ENCODE measurements at regions not wholly inside any gene's neighbourhood (a gene's known extent, or its start where the extent isn't known, plus 50 kb on each side); places are given as distances from the start of the nearest gene placed in this dataset.

DNA sequence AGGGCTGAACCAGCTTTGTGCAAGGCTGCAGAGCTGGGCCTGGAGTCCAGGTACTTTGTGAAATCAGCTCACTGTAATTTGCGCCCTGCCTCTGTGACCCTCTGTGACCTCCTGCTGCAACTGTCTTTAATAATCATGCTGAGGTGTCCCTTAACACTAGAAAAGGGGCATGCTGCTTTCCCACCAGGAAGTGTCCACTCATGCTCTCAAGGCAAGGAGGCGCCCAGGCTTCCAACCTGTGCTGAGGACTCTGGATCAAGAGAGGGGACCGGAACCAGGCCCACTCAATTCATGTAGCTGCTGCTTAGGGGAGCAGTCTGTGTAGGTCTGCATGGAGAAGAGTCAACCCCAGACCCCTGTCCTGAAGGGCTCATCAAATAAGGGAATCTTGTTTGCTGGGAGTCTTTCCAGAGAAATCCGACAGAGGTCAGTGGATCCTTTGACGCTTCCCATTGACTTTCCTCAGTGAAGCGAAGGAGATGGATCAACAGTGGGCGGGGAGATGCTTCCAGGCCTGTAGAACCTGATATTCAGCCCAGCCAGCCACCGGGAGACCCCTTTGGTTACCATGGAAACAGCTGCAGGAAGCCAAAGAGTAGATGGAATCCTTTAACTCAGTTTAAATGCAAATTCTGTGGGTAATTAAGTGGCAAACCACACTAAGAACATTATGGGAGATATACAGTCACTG is 945.9 kb downstream of the GRID1 start:
- H3K4me3 ChIP-seq (ENCODE audit: low read depth, low read length) = no peak overlapping the region
- in situ Hi-C loops (cut with HindIII; ENCODE audit: low pct_ligation_motif_present, low sequenced_read_pairs) = no loop called here
- DNase-seq = no peak
- no peak overlapping the region for H3K27ac ChIP-seq
- no peak for TF ChIP-seq CTCF (IDR thresholded peaks at IDR 0.05; ENCODE audit: low read depth, low read length, missing control alignments)
- H3K27me3 ChIP-seq (replicated peaks) = no peaks in the 10 kb centered on the region
- H3K36me3 ChIP-seq (replicated peaks) = no peaks in the 10 kb centered on the region

- no peak overlapping the region for H3K4me3 ChIP-seq (ENCODE audit: low read depth, low read length)
- DNase-seq = no peak
- no peaks in the 10 kb centered on the region for H3K36me3 ChIP-seq (replicated peaks)
- H3K27ac ChIP-seq = no peak overlapping the region
- no peaks in the 10 kb centered on the region for H3K27me3 ChIP-seq (replicated peaks)
- in situ Hi-C loops (cut with HindIII; ENCODE audit: low pct_ligation_motif_present, low sequenced_read_pairs) = no loop called here
- TF ChIP-seq CTCF (IDR thresholded peaks at IDR 0.05; ENCODE audit: low read depth, low read length, missing control alignments) = no peak
These were observed 945.2 kb downstream of the GRID1 start for GRCh38 chr10:85421421-85421820.

- in situ Hi-C loops (cut with HindIII; ENCODE audit: low pct_ligation_motif_present, low sequenced_read_pairs) = no loop called here
- Histone ChIP-seq H3K36me3 (replicated peaks) (no peaks in the 10 kb centered on the region), H3K27ac (no peak overlapping the region), H3K27me3 (replicated peaks) (no peaks in the 10 kb centered on the region), H3K4me3 (ENCODE audit: low read depth, low read length) (no peak overlapping the region)
- DNase-seq = no peak
- TF ChIP-seq CTCF (IDR thresholded peaks at IDR 0.05; ENCODE audit: low read depth, low read length, missing control alignments) = no peak
These were observed 937.5 kb downstream of the GRID1 start for GRCh38 chr10:85429126-85429525.

GRCh38 chr10:85430991-85431390 is 935.6 kb downstream of the GRID1 start:
- in situ Hi-C loops (cut with HindIII; ENCODE audit: low pct_ligation_motif_present, low sequenced_read_pairs) = no loop called here

DNA sequence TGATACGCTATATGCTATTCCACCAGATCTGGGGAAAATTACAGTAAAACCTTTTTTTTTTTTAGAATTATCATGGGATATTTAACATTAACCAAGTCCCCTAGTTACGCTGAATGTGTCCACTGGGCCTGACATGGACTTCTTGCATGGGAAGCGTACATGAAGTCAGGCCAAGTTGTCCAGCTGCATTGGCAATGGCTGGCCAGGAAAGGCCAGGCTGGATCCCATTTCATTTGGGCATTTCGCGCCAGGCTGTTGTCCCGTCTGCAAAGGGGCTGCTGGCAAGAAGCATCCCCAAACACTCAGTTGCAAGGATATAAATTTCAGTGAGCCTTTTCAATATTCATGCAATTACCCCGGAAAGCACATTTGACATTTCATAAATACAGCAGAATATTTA is 933.3 kb downstream of the GRID1 start:
- no peak for TF ChIP-seq CTCF (IDR thresholded peaks at IDR 0.05; ENCODE audit: low read depth, low read length, missing control alignments)
- no peak overlapping the region for H3K27ac ChIP-seq
- H3K36me3 ChIP-seq (replicated peaks) = no peaks in the 10 kb centered on the region
- in situ Hi-C loops (cut with HindIII; ENCODE audit: low pct_ligation_motif_present, low sequenced_read_pairs) = no loop called here
- H3K4me3 ChIP-seq (ENCODE audit: low read depth, low read length) = no peak overlapping the region
- DNase-seq = no peak
- no peaks in the 10 kb centered on the region for H3K27me3 ChIP-seq (replicated peaks)

More at GRCh38 chr10:85430991-85431390, 935.6 kb downstream of the GRID1 start:
- Histone ChIP-seq H3K36me3 (replicated peaks) (no peaks in the 10 kb centered on the region), H3K27ac (no peak overlapping the region), H3K4me3 (ENCODE audit: low read depth, low read length) (no peak overlapping the region), H3K27me3 (replicated peaks) (no peaks in the 10 kb centered on the region)
- DNase-seq = peak; percentile 7
- no peak for TF ChIP-seq CTCF (IDR thresholded peaks at IDR 0.05; ENCODE audit: low read depth, low read length, missing control alignments)

DNA sequence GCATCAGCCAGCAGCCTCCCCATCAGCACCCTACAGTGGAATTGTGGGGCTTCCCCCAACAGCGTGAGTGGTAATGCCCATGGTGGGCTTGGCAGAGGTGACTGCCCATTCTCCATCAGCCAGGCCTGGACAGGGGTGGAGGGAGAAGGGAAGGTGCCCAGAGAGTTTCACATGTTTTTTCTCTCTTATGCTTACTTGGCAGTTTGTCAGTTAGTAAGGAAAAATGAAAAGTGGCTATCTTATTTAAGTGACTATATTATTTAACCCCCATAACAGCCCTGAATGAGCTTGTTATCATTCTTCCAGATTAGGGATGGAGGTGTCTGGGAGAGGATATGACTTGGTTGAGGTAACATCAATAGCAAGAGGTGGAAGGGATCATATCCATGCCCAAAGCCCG is 921.7 kb downstream of the GRID1 start:
- in situ Hi-C loops (cut with HindIII; ENCODE audit: low pct_ligation_motif_present, low sequenced_read_pairs) = no loop called here
- H3K27ac ChIP-seq = no peak overlapping the region
- no peak overlapping the region for H3K4me3 ChIP-seq (ENCODE audit: low read depth, low read length)
- H3K36me3 ChIP-seq (replicated peaks) = no peaks in the 10 kb centered on the region
- H3K27me3 ChIP-seq (replicated peaks) = no peaks in the 10 kb centered on the region
- TF ChIP-seq CTCF (IDR thresholded peaks at IDR 0.05; ENCODE audit: low read depth, low read length, missing control alignments) = no peak
- no peak for DNase-seq
